Neural crest cell (in vitro differentiated cells): ENCODE measurements at regions not wholly inside any gene's neighbourhood (a gene's known extent, or its start where the extent isn't known, plus 50 kb on each side); places are given as distances from the start of the nearest gene placed in this dataset.

Experiments
- DNase-seq: peaks from one replicate; pipeline ENCODE4 v3.0.0; 2021; ENCODE audit warnings: low read depth, mixed read lengths, low spot score
- H3K27ac Mint-ChIP-seq: one replicate; pipeline ENCODE4 v1.8.0; 2021; ENCODE audit warnings: mild to moderate bottlenecking, mixed read lengths; ENCODE audit not compliant: unreplicated experiment
- H3K27me3 Mint-ChIP-seq: 2 replicates; pipeline ENCODE4 v1.8.0; 2021; ENCODE audit warnings: low read depth, mild to moderate bottlenecking, mixed read lengths
- H3K36me3 Mint-ChIP-seq: 2 replicates; pipeline ENCODE4 v1.8.0; 2021; ENCODE audit warnings: low read depth, mild to moderate bottlenecking, mixed read lengths
- H3K4me1 Mint-ChIP-seq: 2 replicates; pipeline ENCODE4 v1.8.0; 2021; ENCODE audit warnings: mixed read lengths
- H3K4me3 Mint-ChIP-seq: one replicate; pipeline ENCODE4 v1.8.0; 2021; ENCODE audit warnings: mild to moderate bottlenecking, mixed read lengths
- H3K9me3 Mint-ChIP-seq: 2 replicates; pipeline ENCODE4 v1.8.0; 2021; ENCODE audit warnings: mixed read lengths
- TF ChIP-seq, protein P1 (sequence below): fragments of 200-600 bp; sonication (generic); conservative IDR thresholded peaks from 2 replicates; pipeline ENCODE4 v1.5.0; 2021; ENCODE audit warnings: antibody characterized with exemption, mild to moderate bottlenecking

DNA sequence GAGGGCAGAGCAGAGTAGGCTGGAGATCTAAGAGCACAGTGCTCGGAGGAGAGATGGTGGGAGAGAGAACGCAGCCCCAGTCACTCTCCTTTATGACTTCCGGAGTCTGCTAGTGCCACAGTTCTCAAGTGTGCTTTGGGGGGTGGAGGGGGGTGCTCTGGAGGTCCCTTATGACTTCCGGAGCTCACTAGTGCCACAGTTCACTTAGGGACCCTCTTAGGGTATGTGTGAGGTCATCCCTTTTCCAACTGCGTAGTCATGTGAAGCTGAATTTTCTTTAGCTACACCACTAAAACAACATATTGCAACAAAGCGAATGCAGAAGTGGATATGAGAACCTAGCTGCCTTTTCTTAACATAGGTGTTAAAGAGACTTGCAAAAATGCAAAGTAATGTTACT, 153.7 kb upstream of the KCTD1 start:
- TF ChIP-seq, protein P1, sequence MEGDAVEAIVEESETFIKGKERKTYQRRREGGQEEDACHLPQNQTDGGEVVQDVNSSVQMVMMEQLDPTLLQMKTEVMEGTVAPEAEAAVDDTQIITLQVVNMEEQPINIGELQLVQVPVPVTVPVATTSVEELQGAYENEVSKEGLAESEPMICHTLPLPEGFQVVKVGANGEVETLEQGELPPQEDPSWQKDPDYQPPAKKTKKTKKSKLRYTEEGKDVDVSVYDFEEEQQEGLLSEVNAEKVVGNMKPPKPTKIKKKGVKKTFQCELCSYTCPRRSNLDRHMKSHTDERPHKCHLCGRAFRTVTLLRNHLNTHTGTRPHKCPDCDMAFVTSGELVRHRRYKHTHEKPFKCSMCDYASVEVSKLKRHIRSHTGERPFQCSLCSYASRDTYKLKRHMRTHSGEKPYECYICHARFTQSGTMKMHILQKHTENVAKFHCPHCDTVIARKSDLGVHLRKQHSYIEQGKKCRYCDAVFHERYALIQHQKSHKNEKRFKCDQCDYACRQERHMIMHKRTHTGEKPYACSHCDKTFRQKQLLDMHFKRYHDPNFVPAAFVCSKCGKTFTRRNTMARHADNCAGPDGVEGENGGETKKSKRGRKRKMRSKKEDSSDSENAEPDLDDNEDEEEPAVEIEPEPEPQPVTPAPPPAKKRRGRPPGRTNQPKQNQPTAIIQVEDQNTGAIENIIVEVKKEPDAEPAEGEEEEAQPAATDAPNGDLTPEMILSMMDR, result no peak
- DNase-seq, result no peak
- no peaks in the 10 kb centered on the region for H3K27me3 Mint-ChIP-seq
- no peaks in the 10 kb centered on the region for H3K9me3 Mint-ChIP-seq
- no peak overlapping the region for H3K4me3 Mint-ChIP-seq
- peaks cover 17% of the 10 kb centered on the region for H3K4me1 Mint-ChIP-seq
- H3K36me3 Mint-ChIP-seq, result no peaks in the 10 kb centered on the region
- no peak overlapping the region for H3K27ac Mint-ChIP-seq

DNA sequence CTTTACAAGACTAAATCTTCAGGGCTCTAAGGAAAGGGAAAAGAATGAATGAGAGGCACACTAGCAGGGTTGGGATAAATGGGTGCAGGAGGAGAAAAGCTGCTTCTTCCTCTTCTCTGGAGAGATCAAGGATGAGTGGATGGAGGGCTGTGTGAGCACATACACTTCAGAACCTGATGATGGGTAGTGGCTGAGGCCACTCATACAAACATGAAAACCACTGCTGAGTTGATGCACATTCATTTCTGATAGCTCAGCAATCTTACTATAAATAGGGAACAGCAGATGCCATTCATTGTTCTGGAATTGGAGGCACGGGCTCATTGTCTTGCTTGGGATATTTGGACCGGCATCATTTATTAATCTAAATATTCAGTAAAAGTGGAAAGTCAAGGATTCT, 152.4 kb upstream of the KCTD1 start:
- no peaks in the 10 kb centered on the region for H3K27me3 Mint-ChIP-seq
- TF ChIP-seq, protein P1, result no peak
- H3K36me3 Mint-ChIP-seq, result no peaks in the 10 kb centered on the region
- no peak overlapping the region for H3K4me3 Mint-ChIP-seq
- H3K9me3 Mint-ChIP-seq, result no peaks in the 10 kb centered on the region
- no peak for DNase-seq
- peaks cover 12% of the 10 kb centered on the region for H3K4me1 Mint-ChIP-seq
- no peak overlapping the region for H3K27ac Mint-ChIP-seq

DNA sequence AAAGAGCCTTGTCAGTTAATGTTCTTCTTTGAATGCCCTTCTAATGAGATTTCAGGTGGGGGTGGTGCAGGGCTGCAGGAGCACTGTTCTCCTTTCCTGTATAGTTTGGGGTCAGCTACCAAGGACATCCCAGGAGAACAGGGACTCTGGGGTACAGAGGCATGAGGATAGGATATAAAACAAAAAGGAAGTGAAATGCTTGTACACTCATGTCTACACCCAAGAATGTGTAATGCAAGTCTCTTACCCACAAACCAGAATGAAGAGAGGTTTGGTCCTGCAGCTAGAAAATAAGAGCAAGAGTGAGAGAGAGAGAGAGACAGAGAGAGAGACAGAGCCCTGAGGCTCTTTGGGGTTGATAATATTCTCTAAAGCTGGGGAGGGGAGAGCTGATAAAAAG, 151.8 kb upstream of the KCTD1 start:
- Mint-ChIP-seq H3K4me1 (peaks cover 12% of the 10 kb centered on the region), H3K4me3 (no peak overlapping the region), H3K27ac (no peak overlapping the region), H3K36me3 (no peaks in the 10 kb centered on the region), H3K27me3 (no peaks in the 10 kb centered on the region), H3K9me3 (no peaks in the 10 kb centered on the region)
- TF ChIP-seq, protein P1, result no peak
- DNase-seq, result no peak

DNA sequence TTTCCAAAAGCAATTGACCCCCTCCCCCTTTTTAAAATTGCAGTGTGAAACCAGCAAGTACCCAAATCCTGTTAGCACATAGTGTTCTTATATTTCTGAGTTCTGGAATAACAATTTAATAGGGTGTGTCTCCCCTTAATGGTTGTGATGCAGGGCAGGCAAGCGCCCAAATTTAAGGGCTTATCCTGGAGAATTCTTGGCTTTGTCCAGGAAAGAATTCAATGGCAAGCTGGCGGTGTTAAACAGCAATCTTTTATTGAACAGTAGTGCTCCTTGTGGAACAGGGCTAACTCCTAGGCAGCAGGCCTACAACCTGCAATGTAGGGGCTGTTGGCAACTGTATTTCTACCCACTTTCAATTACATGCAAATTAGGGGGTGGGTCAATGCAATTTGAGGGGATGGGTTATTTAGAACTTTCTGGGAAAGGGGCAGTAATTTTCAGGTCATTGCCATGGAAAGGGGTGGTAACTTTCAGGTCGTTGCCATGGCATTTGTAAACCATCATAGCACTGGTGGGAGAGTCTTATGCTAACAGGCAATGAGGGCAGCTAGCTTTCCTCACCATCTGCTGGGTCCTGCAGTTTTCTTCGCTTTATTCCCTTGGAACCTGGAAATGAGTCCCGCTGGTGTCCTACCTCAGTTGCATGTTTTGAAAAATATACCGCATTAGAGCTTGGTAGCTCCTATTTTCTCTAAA, 149.0 kb upstream of the KCTD1 start:
- Mint-ChIP-seq H3K27me3 (no peaks in the 10 kb centered on the region), H3K36me3 (no peaks in the 10 kb centered on the region), H3K4me3 (no peak overlapping the region), H3K27ac (no peak overlapping the region), H3K4me1 (peaks cover 12% of the 10 kb centered on the region), H3K9me3 (peaks cover 7% of the 10 kb centered on the region)
- no peak for DNase-seq
- TF ChIP-seq, protein P1, result no peak

DNA sequence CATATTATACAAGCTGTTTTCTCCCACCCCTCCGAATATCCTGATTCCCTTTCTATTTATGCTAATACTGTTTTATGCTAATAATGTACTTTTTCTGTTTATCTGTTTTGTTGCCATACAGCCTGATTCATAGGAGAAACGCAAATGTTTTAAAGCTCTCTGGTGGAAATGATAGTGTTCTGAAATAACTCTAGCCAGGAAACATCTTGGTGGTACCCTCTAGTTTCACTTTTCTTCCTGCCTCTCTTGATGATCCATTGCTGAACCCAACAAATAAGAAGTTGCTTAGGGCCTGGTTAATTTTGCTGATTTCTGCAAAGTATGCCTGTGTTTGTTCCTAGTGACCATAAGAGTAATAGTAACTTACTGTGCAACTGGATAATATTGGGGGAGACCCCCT, 148.4 kb upstream of the KCTD1 start:
- TF ChIP-seq, protein P1, result no peak
- H3K27ac Mint-ChIP-seq, result no peak overlapping the region
- H3K4me1 Mint-ChIP-seq, result peaks cover 12% of the 10 kb centered on the region
- H3K36me3 Mint-ChIP-seq, result no peaks in the 10 kb centered on the region
- no peak for DNase-seq
- H3K4me3 Mint-ChIP-seq, result no peak overlapping the region
- peaks cover 7% of the 10 kb centered on the region for H3K9me3 Mint-ChIP-seq
- no peaks in the 10 kb centered on the region for H3K27me3 Mint-ChIP-seq
